Vagina (tissue), 2 donors: ENCODE measurements at regions not wholly inside any gene's neighbourhood (a gene's known extent, or its start where the extent isn't known, plus 50 kb on each side); places are given as distances from the start of the nearest gene placed in this dataset.
"Not testable (repeated sequence)": the region's sequence is repeated elsewhere in the genome, so short reads cannot be mapped to it uniquely, and the experiment has no call there.

Source experiments
- POLR2A ChIP-seq, 2 donors: fragments of 450-650 bp; IDR thresholded peaks; one replicate each; pipeline ENCODE4 v1.6.1; 2017; ENCODE audit warnings: antibody characterized with exemption in 2 of 2, mild to moderate bottlenecking in 2 of 2, moderate library complexity in 2 of 2
- POLR2AphosphoS5 ChIP-seq, 2 donors: sonication (generic); formaldehyde crosslinking; IDR thresholded peaks; one replicate each; pipeline ENCODE4 v1.9.0; 2017; ENCODE audit warnings: antibody characterized with exemption in 2 of 2, mild to moderate bottlenecking in 2 of 2, low read depth in 1 of 2; ENCODE audit not compliant: insufficient read depth in 1 of 2
- TF ChIP-seq, protein P1 (sequence below), 3 experiments: fragments of 450-650 bp in 2 of 3; fragments of 200-600 bp in 1 of 3; sonication (generic) in 1 of 3; IDR thresholded peaks; one replicate each; pipeline ENCODE4 v1.5.1; 2017 to 2019; ENCODE audit warnings: antibody characterized with exemption in 3 of 3, mild to moderate bottlenecking in 2 of 3, moderate library complexity in 2 of 3

DNA sequence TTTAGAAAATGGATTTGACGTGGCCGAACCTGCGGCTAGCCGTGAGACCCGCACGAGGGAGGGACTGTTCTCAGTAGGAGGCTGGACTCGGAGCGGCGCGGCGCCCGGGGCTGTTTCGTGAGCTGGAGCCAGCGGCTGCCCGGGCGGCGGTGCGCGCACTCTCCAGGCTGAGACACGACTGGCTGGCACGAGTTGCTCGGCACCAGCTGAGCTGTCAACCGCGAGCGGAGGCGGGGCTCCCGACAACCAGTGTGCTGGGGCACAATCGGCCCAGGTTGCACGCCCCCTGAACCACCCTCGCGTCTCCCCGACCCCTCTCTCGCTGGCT is 58.5 kb upstream of the NBPF26 start:
- TF ChIP-seq, protein P1, sequence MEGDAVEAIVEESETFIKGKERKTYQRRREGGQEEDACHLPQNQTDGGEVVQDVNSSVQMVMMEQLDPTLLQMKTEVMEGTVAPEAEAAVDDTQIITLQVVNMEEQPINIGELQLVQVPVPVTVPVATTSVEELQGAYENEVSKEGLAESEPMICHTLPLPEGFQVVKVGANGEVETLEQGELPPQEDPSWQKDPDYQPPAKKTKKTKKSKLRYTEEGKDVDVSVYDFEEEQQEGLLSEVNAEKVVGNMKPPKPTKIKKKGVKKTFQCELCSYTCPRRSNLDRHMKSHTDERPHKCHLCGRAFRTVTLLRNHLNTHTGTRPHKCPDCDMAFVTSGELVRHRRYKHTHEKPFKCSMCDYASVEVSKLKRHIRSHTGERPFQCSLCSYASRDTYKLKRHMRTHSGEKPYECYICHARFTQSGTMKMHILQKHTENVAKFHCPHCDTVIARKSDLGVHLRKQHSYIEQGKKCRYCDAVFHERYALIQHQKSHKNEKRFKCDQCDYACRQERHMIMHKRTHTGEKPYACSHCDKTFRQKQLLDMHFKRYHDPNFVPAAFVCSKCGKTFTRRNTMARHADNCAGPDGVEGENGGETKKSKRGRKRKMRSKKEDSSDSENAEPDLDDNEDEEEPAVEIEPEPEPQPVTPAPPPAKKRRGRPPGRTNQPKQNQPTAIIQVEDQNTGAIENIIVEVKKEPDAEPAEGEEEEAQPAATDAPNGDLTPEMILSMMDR (IDR thresholded peaks at IDR 0.05): not testable (repeated sequence)
- TF ChIP-seq POLR2AphosphoS5 (IDR thresholded peaks at IDR 0.05; ENCODE audit: insufficient read depth in 1 of 2, low read depth in 1 of 2); POLR2A (IDR thresholded peaks at IDR 0.05): not testable (repeated sequence)
